ENCODE measurements at regions not wholly inside any gene's neighbourhood (a gene's known extent, or its start where the extent isn't known, plus 50 kb on each side); places are given as distances from the start of the nearest gene placed in this dataset.

DNA sequence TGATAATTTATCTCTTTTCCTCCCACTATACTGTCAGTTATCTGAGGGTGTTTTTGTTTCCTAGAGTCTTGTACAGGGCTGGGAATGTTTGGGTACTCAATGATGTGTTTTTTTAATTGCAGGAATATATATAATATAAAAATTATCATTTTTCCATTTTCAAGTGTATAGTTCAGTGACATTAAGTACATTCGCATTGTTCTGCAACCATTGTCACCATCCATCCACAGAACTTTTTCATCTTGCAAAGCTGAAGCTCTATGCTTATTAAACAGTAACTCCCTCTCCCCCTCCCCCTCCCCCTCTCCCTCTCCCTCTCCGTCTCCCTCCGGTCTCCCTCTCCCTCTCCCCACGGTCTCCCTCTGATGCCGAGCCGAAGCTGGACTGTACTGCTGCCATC lies 93.0 kb upstream of the MANSC4 start:
- Histone ChIP-seq H3K79me2 (ENCODE audit: insufficient read depth, low read length) (no peaks in the 10 kb centered on the region), H2AFZ (ENCODE audit: low read length) (no peak overlapping the region), H3K9me3 (ENCODE audit: low read length) (no peaks in the 10 kb centered on the region), H3K4me3 (replicated peaks in 1 of 3; ENCODE audit: insufficient read depth in 1 of 3, low read depth in 2 of 3, low read length in 3 of 3) (no peak overlapping the region), H3K9ac (ENCODE audit: insufficient read depth, low read depth, low read length) (no peak overlapping the region), H3K4me1 (ENCODE audit: insufficient read depth, low read length) (no peaks in the 10 kb centered on the region), H4K20me1 (ENCODE audit: insufficient read depth, low read length) (no peaks in the 10 kb centered on the region), H3K27ac (ENCODE audit: extremely low read length, insufficient read depth, low read length) (no peak overlapping the region), H3K27me3 (ENCODE audit: control insufficient read depth in 1 of 2, insufficient read depth in 2 of 2, low read length in 2 of 2) (no peaks in the 10 kb centered on the region), H3K4me2 (ENCODE audit: low read depth, low read length) (no peak overlapping the region), H3K36me3 (replicated peaks in 1 of 2; ENCODE audit: control insufficient read depth in 1 of 2, insufficient read depth in 2 of 2, low read length in 2 of 2) (no peaks in the 10 kb centered on the region)
- in situ Hi-C loops (cut with HindIII; ENCODE audit: extremely low pct_ligation_motif_present, low pct_unique_long_range_greater_than_20kb) = no loop called here
- CTCF ChIA-PET (ENCODE audit: low intra/inter-chr PET ratio, low total read pairs) = no interaction called here
- no TSS peak for BruUV-seq (replicated peaks)
- POLR2A ChIA-PET = no interaction called here
- ATAC-seq (no peak), FAIRE-seq (no peak), DNase-seq (ENCODE audit: low spot score) (no peak)
- intact Hi-C loops (cut with micrococcal nuclease; ENCODE audit: unreplicated experiment) = no loop called here
- WGBS (ENCODE audit: low lambda C conversion rate) = 73% methylated on average over 6 of the region's 6 CpGs
- TF ChIP-seq SAP130 (CRISPR knock-in tag; IDR thresholded peaks at IDR 0.05; ENCODE audit: low read depth) (no peak), HNRNPK (IDR thresholded peaks at IDR 0.05; ENCODE audit: low read depth, low read length, poor library complexity, severe bottlenecking) (peak; percentile 58)

- no TSS peak for BruUV-seq (replicated peaks)
- ATAC-seq (no peak), DNase-seq (ENCODE audit: low spot score) (no peak), FAIRE-seq (no peak)
- H3K4me3 ChIP-seq (replicated peaks in 1 of 3; ENCODE audit: insufficient read depth in 1 of 3, low read depth in 2 of 3, low read length in 3 of 3) = no peak overlapping the region
- WGBS (ENCODE audit: low lambda C conversion rate) = 22% methylated on average over 3 of the region's 3 CpGs
- no peaks in the 10 kb centered on the region for H3K36me3 ChIP-seq (replicated peaks in 1 of 2; ENCODE audit: control insufficient read depth in 1 of 2, insufficient read depth in 2 of 2, low read length in 2 of 2)
- H2AFZ ChIP-seq (ENCODE audit: low read length) = no peak overlapping the region
- ChIA-PET CTCF (ENCODE audit: low intra/inter-chr PET ratio, low total read pairs) (no interaction called here), POLR2A (no interaction called here)
- no peak for TF ChIP-seq PRDM15 (CRISPR knock-in tag; IDR thresholded peaks at IDR 0.05)
- TF ChIP-seq, protein P1, sequence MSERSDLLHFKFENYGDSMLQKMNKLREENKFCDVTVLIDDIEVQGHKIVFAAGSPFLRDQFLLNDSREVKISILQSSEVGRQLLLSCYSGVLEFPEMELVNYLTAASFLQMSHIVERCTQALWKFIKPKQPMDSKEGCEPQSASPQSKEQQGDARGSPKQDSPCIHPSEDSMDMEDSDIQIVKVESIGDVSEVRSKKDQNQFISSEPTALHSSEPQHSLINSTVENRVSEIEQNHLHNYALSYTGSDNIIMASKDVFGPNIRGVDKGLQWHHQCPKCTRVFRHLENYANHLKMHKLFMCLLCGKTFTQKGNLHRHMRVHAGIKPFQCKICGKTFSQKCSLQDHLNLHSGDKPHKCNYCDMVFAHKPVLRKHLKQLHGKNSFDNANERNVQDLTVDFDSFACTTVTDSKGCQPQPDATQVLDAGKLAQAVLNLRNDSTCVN (CRISPR knock-in tag; IDR thresholded peaks at IDR 0.05; ENCODE audit: borderline replicate concordance) = no peak
- TF ChIP-seq KDM6A (CRISPR knock-in tag; IDR thresholded peaks at IDR 0.05; ENCODE audit: low read depth) = no peak
- in situ Hi-C loops (cut with HindIII; ENCODE audit: extremely low pct_ligation_motif_present, low pct_unique_long_range_greater_than_20kb) (no loop called here), intact Hi-C loops (cut with micrococcal nuclease; ENCODE audit: unreplicated experiment) (no loop called here)
- no peaks in the 10 kb centered on the region for H4K20me1 ChIP-seq (ENCODE audit: insufficient read depth, low read length)
- H3K4me1 ChIP-seq (ENCODE audit: insufficient read depth, low read length) = no peaks in the 10 kb centered on the region
- no peak overlapping the region for H3K27ac ChIP-seq (ENCODE audit: extremely low read length, insufficient read depth, low read length)
- H3K9ac ChIP-seq (ENCODE audit: insufficient read depth, low read depth, low read length) = no peak overlapping the region
- H3K79me2 ChIP-seq (ENCODE audit: insufficient read depth, low read length) = no peaks in the 10 kb centered on the region
- H3K9me3 ChIP-seq (ENCODE audit: low read length) = no peaks in the 10 kb centered on the region
- H3K4me2 ChIP-seq (ENCODE audit: low read depth, low read length) = no peak overlapping the region
- H3K27me3 ChIP-seq (ENCODE audit: control insufficient read depth in 1 of 2, insufficient read depth in 2 of 2, low read length in 2 of 2) = 0 out of 5 replicates have a peak, but pooled peaks cover 0 to 3% of the 10 kb centered on the region in 2 experiments
Observed at GRCh38 chr12:27871946-27872345, 91.9 kb upstream of the MANSC4 start.

Measured in HepG2 (cell line).